ENCODE measurements at regions not wholly inside any gene's neighbourhood (a gene's known extent, or its start where the extent isn't known, plus 50 kb on each side); places are given as distances from the start of the nearest gene placed in this dataset.

DNA sequence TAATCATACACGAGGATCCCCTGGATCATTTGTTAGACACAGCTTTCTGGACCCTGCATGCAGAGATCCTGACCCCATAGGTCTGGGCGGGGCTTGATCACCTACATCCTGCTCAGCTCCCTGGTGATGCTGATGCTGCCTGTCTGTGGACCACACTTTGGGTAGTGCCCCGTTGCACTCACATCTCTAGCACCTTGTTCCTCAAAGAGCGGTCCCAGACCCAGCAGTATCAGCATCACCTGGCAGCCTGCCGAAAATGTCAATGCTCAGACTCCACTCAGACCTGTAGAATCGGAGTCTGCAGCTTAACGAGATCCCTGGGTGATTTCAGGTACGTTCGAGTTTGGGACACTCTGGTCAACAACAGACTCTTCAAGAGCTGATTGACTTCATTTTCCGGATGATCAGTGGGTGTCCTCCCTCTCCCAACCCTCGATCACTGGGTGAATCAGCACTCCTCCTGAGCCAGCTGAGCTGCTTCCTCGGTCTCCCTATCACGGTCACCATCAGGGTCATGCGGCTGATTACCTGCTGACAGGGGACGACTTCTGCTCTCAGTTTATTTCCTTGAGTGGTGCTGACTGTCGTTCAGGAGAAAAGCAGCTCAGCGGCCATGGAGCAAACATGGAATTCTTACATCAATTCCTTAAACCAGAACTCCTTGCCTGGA, 150.6 kb upstream of the RAB12 start:
- FAIRE-seq (no peak), DNase-seq (ENCODE audit: insufficient read length, low spot score) (no peak)

DNA sequence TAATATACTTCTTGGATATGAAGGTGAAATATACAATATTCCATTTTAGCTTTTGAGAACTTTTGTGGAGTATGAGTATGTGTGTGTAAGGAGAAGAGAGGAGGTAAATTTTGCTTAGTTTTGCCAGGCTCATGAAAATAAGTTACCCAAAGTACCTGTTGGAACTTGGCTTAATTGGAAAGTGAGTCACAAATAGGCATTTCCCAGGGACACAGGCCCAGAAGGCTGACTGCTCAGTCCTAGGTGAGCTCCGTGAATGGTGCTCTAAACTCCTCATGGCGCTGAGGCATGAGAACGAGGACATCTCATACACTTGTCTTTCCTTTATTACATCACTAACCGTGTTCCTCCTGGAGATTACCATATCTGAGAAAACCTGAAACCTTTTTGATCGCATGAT, 148.5 kb upstream of the RAB12 start:
- TF ChIP-seq, protein P1, sequence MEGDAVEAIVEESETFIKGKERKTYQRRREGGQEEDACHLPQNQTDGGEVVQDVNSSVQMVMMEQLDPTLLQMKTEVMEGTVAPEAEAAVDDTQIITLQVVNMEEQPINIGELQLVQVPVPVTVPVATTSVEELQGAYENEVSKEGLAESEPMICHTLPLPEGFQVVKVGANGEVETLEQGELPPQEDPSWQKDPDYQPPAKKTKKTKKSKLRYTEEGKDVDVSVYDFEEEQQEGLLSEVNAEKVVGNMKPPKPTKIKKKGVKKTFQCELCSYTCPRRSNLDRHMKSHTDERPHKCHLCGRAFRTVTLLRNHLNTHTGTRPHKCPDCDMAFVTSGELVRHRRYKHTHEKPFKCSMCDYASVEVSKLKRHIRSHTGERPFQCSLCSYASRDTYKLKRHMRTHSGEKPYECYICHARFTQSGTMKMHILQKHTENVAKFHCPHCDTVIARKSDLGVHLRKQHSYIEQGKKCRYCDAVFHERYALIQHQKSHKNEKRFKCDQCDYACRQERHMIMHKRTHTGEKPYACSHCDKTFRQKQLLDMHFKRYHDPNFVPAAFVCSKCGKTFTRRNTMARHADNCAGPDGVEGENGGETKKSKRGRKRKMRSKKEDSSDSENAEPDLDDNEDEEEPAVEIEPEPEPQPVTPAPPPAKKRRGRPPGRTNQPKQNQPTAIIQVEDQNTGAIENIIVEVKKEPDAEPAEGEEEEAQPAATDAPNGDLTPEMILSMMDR (IDR thresholded peaks at IDR 0.05; ENCODE audit: insufficient read depth, missing control alignments), result no peak
- DNase-seq (ENCODE audit: insufficient read length, low spot score) (no peak), FAIRE-seq (no peak)

More for the DNA sequence above, 150.6 kb upstream of the RAB12 start:
- TF ChIP-seq, protein P1 (IDR thresholded peaks at IDR 0.05; ENCODE audit: insufficient read depth, missing control alignments), result no peak

DNA sequence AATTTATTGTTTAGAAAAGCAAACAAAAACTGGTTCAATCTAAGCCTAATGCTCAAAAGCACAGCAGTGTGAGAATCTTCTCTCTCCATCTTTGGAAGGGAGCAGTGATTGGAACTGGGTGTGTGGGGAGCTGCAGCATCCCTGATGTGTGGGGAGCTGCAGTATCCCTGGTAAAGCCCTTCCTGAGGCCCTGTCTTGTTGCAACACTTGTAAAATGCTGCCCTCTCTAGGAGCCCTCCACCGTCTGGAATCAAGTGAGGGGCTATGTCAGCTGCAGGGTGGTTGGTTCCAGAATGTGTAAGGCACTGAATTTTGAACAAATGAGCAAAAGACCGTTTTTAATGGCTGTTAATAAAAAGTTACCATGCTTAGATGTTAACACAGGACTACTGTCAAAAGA, 147.7 kb upstream of the RAB12 start:
- FAIRE-seq (no peak), DNase-seq (ENCODE audit: insufficient read length, low spot score) (no peak)
- TF ChIP-seq, protein P1 (IDR thresholded peaks at IDR 0.05; ENCODE audit: insufficient read depth, missing control alignments), result no peak

DNA sequence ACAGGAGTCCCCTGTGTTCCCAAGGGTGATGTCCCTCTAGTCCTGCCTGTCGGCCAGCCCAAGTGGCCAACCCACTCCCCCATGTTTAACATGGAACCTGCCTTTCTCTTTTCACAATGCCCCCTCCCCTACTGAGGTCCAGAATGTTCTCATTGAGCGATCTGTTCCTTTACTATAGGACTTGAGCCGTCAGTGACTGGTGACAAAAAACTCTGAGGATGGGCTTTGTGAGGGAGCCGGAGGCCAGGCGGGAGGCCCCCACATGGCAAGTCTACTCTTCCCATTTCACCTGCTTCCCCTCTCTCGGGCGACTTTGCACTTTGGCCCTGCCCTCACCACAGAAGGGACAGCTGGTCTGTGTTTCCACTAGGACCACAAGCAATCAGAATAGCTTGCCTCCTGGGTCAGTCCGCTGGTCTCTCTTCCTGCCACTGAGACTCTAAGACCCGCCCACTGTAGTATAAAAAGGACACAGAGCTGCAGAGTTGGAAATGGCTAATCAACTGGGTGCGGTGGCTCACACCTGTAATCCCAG, 146.5 kb upstream of the RAB12 start:
- DNase-seq (ENCODE audit: insufficient read length, low spot score) (no peak), FAIRE-seq (no peak)
- TF ChIP-seq, protein P1 (IDR thresholded peaks at IDR 0.05; ENCODE audit: insufficient read depth, missing control alignments), result no peak

DNA sequence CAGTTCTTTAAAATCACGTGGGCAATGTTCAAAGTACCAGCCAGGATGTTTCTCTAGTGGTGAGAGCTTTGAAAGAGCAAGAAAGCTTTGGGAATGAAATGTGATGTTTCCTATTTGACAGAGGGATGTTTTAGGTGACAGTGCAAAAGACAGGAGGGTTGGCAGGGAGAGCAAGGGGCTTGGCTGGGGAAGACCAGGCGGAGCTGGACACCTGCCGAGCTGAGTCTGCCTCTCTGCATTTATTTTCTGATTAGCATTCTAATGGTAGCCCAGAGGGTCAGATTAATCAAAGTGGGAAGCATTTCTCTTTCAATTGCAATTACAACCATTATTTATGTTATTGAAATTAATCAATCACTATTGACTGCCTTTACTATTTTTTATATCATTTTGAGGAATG, 145.4 kb upstream of the RAB12 start:
- no peak for FAIRE-seq
- DNase-seq (ENCODE audit: insufficient read length, low spot score), result no peak
- TF ChIP-seq, protein P1 (IDR thresholded peaks at IDR 0.05; ENCODE audit: insufficient read depth, missing control alignments), result no peak

DNA sequence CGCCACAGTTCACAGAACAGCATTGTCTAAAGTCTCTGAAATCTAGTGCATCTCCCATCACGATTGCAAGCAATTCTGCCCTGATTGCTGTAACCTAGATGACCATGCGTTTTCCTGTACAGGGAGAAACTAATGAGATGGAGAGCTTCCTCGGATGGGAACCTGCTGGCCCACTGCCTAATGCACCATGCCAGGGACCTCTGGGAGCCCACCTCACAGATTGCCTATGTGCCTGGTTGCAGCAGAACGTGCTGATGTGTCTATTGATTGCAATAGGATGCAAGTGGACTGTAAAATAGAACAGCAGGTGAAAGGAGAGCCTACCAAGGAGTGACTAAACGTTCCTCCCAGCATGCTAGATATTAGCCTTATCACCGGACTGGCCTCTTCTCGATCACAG, 141.0 kb upstream of the RAB12 start:
- DNase-seq (ENCODE audit: insufficient read length, low spot score), result no peak
- TF ChIP-seq, protein P1 (IDR thresholded peaks at IDR 0.05; ENCODE audit: insufficient read depth, missing control alignments), result no peak
- FAIRE-seq, result no peak

DNA sequence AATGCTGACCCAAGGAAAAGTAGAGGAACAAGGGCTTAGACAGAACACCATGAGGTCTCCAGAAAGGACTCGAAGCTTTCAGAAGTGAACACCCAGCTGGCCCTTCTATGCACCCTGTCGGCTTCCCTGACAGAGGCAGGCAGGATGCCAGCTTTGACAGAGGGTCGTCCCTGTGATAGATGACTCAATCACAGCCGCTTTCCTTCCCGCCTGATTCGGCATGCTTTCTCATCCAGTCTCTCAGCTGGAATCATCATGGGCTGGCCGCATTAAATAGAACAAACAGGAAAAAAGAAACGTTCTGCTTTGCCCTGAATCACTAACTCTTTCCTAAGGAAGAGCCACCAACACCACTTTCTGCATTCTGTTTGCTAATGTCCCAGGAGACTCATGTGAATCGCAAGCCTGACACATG, 140.3 kb upstream of the RAB12 start:
- TF ChIP-seq, protein P1 (IDR thresholded peaks at IDR 0.05; ENCODE audit: insufficient read depth, missing control alignments), result no peak
- DNase-seq (ENCODE audit: insufficient read length, low spot score), result no peak
- no peak for FAIRE-seq
